ENCODE measurements at regions not wholly inside any gene's neighbourhood (a gene's known extent, or its start where the extent isn't known, plus 50 kb on each side); places are given as distances from the start of the nearest gene placed in this dataset.

DNA sequence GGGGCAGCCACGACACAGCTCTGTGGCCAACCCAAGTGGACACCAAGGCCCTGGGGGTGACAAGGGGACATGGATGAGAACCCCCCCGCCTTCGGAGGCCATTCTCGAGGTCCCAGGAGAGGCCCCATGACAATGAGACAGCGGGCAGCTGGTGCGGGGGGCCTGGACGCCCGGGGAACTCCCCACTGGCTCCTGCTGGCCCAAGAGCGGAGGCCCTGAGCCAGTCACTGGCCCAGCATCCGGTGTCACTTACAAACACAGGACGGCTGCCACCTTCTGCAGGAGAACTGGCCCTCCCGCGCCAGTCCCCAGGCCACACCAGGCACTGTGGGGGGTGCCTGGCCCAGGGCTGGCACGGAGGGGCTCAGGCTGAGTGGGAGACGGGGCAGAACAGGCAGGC, 51.4 kb downstream of the NCOR2 start:
- TF ChIP-seq CTCF (IDR thresholded peaks at IDR 0.05) (no peak), POLR2A (IDR thresholded peaks at IDR 0.05) (no peak)

All from right lobe of liver (tissue), 4 donors.